Neural cell (in vitro differentiated cells): ENCODE measurements at regions not wholly inside any gene's neighbourhood (a gene's known extent, or its start where the extent isn't known, plus 50 kb on each side); places are given as distances from the start of the nearest gene placed in this dataset.

ENCODE experiments used
- H2AFZ ChIP-seq: fragments of 200-600, 300-800 bp; sonication (generic), shearing (Covaris generic); 2 replicates; pipeline ENCODE4 v1.6.0; 2014; ENCODE audit warnings: low read depth, mild to moderate bottlenecking, antibody characterized with exemption, low read length, moderate library complexity
- H3F3A ChIP-seq: fragments of 200-600 bp; shearing (Covaris generic); 2 replicates; pipeline ENCODE4 v1.6.1; 2016; ENCODE audit warnings: mild to moderate bottlenecking, moderate library complexity, mixed read lengths, antibody characterized with exemption, low read length; ENCODE audit not compliant: insufficient read depth, poor library complexity, severe bottlenecking
- H3K27ac ChIP-seq: fragments of 200-600, 300-800 bp; sonication (generic), shearing (Covaris generic); 2 replicates; pipeline ENCODE4 v1.5.1; 2014; ENCODE audit warnings: mild to moderate bottlenecking, low read length, moderate library complexity
- H3K27me3 ChIP-seq: fragments of 300-800, 200-600 bp; sonication (generic), shearing (Covaris generic); 2 replicates; pipeline ENCODE4 v1.6.0; 2014; ENCODE audit warnings: mild to moderate bottlenecking, low read depth, low read length, moderate library complexity; ENCODE audit not compliant: insufficient read depth
- H3K36me3 ChIP-seq: fragments of 300-800, 200-600 bp; sonication (generic), shearing (Covaris generic); 2 replicates; pipeline ENCODE4 v1.5.1; 2014; ENCODE audit warnings: mild to moderate bottlenecking, antibody characterized with exemption, low read length, moderate library complexity; ENCODE audit not compliant: insufficient read depth
- H3K4me2 ChIP-seq: fragments of 300-800, 200-600 bp; sonication (generic), shearing (Covaris generic); 2 replicates; pipeline ENCODE4 v1.6.0; 2014; ENCODE audit warnings: mild to moderate bottlenecking, low read length
- H3K4me3 ChIP-seq: fragments of 300-800, 200-600 bp; sonication (generic), shearing (Covaris generic); 2 replicates; pipeline ENCODE4 v1.5.1; 2014; ENCODE audit warnings: mild to moderate bottlenecking, low read length, moderate library complexity
- H3K79me2 ChIP-seq: fragments of 200-600 bp; shearing (Covaris generic); replicated peaks from 2 replicates; pipeline ENCODE4 v1.6.0; 2014; ENCODE audit warnings: mild to moderate bottlenecking, low read length, moderate library complexity; ENCODE audit not compliant: insufficient read depth
- H3K9ac ChIP-seq: fragments of 300-800, 200-600 bp; sonication (generic), shearing (Covaris generic); 2 replicates; pipeline ENCODE4 v1.6.1; 2016; ENCODE audit warnings: mild to moderate bottlenecking, low read length, mixed read lengths
- H3K9me2 ChIP-seq: fragments of 200-600 bp; shearing (Covaris generic); 2 replicates; pipeline ENCODE4 v1.6.1; 2016; ENCODE audit warnings: mild to moderate bottlenecking, low read length, mixed read lengths; ENCODE audit not compliant: insufficient read depth
- H3K9me3 ChIP-seq: fragments of 200-600, 300-800 bp; sonication (generic), shearing (Covaris generic); 2 replicates; pipeline ENCODE4 v1.6.1; 2016; ENCODE audit warnings: mild to moderate bottlenecking, mixed run types, low read length, moderate library complexity, mixed read lengths
- H4K20me1 ChIP-seq: fragments of 200-600 bp; shearing (Covaris generic); 2 replicates; pipeline ENCODE4 v1.6.1; 2016; ENCODE audit warnings: mild to moderate bottlenecking, mixed run types; ENCODE audit not compliant: insufficient read depth
- EP300 ChIP-seq: fragments of 450-650 bp; conservative IDR thresholded peaks from 2 replicates; pipeline ENCODE4 v1.6.1; 2014; ENCODE audit warnings: antibody characterized with exemption, mild to moderate bottlenecking, moderate library complexity; ENCODE audit not compliant: poor library complexity, severe bottlenecking
- EZH2 ChIP-seq: fragments of 200-600, 300-800 bp; shearing (Covaris generic), sonication (generic); IDR thresholded peaks from 2 replicates; pipeline ENCODE4 v1.6.1; 2014; ENCODE audit warnings: antibody characterized with exemption, low read length, borderline replicate concordance, mild to moderate bottlenecking; ENCODE audit not compliant: insufficient read depth, poor library complexity, severe bottlenecking
- MXI1 ChIP-seq: fragments of 450-650 bp; conservative IDR thresholded peaks from 2 replicates; pipeline ENCODE4 v1.6.1; 2014; ENCODE audit warnings: antibody characterized with exemption, mild to moderate bottlenecking; ENCODE audit not compliant: poor library complexity, severe bottlenecking
- POLR2AphosphoS5 ChIP-seq: IDR thresholded peaks from 2 replicates; pipeline ENCODE4 v1.6.1; 2012
- RAD21 ChIP-seq: fragments of 450-650 bp; conservative IDR thresholded peaks from 2 replicates; pipeline ENCODE4 v1.6.1; 2014; ENCODE audit warnings: antibody characterized with exemption, mild to moderate bottlenecking, moderate library complexity
- SMC3 ChIP-seq: fragments of 450-650 bp; conservative IDR thresholded peaks from 2 replicates; pipeline ENCODE4 v1.6.1; 2014; ENCODE audit warnings: antibody characterized with exemption, mild to moderate bottlenecking, moderate library complexity; ENCODE audit not compliant: poor library complexity
- TAF1 ChIP-seq: IDR thresholded peaks from 2 replicates; pipeline ENCODE4 v1.6.1; 2012; ENCODE audit warnings: low read depth
- TF ChIP-seq, protein P1 (sequence below): fragments of 450-650 bp; IDR thresholded peaks from 2 replicates; pipeline ENCODE4 v1.5.1; 2014; ENCODE audit warnings: antibody characterized with exemption, mild to moderate bottlenecking, moderate library complexity; ENCODE audit not compliant: poor library complexity, severe bottlenecking
- TF ChIP-seq, protein P2 (sequence below): IDR thresholded peaks from 2 replicates; pipeline ENCODE4 v1.6.1; 2012; ENCODE audit warnings: borderline replicate concordance

DNA sequence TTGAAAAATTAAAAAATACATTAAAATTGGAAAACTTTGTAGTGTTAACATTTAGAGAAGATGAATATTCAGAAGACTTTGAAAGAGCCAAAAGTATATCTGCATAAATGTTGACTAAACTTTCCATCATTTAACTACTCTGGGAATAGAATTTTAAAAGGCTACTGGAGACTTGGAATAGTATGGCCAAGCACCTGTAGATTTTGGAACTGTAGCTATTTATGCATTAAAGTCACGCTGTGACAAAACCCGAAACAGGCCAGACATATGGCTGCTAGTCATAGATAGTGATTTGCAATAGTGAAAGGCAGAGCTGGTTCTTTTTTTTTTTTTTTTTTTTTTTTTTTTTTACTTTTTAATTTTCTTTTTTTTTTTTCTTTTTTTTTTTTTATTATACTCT lies 396.0 kb downstream of the SOCS6 start:
- TF ChIP-seq POLR2AphosphoS5 (no peak), MXI1 (no peak), SMC3 (no peak), EZH2 (no peak), EP300 (no peak), TAF1 (no peak), RAD21 (no peak)
- TF ChIP-seq, protein P1, sequence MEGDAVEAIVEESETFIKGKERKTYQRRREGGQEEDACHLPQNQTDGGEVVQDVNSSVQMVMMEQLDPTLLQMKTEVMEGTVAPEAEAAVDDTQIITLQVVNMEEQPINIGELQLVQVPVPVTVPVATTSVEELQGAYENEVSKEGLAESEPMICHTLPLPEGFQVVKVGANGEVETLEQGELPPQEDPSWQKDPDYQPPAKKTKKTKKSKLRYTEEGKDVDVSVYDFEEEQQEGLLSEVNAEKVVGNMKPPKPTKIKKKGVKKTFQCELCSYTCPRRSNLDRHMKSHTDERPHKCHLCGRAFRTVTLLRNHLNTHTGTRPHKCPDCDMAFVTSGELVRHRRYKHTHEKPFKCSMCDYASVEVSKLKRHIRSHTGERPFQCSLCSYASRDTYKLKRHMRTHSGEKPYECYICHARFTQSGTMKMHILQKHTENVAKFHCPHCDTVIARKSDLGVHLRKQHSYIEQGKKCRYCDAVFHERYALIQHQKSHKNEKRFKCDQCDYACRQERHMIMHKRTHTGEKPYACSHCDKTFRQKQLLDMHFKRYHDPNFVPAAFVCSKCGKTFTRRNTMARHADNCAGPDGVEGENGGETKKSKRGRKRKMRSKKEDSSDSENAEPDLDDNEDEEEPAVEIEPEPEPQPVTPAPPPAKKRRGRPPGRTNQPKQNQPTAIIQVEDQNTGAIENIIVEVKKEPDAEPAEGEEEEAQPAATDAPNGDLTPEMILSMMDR, result no peak
- TF ChIP-seq, protein P2, sequence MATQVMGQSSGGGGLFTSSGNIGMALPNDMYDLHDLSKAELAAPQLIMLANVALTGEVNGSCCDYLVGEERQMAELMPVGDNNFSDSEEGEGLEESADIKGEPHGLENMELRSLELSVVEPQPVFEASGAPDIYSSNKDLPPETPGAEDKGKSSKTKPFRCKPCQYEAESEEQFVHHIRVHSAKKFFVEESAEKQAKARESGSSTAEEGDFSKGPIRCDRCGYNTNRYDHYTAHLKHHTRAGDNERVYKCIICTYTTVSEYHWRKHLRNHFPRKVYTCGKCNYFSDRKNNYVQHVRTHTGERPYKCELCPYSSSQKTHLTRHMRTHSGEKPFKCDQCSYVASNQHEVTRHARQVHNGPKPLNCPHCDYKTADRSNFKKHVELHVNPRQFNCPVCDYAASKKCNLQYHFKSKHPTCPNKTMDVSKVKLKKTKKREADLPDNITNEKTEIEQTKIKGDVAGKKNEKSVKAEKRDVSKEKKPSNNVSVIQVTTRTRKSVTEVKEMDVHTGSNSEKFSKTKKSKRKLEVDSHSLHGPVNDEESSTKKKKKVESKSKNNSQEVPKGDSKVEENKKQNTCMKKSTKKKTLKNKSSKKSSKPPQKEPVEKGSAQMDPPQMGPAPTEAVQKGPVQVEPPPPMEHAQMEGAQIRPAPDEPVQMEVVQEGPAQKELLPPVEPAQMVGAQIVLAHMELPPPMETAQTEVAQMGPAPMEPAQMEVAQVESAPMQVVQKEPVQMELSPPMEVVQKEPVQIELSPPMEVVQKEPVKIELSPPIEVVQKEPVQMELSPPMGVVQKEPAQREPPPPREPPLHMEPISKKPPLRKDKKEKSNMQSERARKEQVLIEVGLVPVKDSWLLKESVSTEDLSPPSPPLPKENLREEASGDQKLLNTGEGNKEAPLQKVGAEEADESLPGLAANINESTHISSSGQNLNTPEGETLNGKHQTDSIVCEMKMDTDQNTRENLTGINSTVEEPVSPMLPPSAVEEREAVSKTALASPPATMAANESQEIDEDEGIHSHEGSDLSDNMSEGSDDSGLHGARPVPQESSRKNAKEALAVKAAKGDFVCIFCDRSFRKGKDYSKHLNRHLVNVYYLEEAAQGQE, result no peak
- Histone ChIP-seq H3K79me2 (no peaks in the 10 kb centered on the region), H3K36me3 (no peaks in the 10 kb centered on the region), H3K4me3 (no peak overlapping the region), H3K9me2 (no peaks in the 10 kb centered on the region), H4K20me1 (no peaks in the 10 kb centered on the region), H3K9ac (no peak overlapping the region), H3F3A (no peaks in the 10 kb centered on the region), H3K27me3 (no peaks in the 10 kb centered on the region), H3K4me2 (no peak overlapping the region), H2AFZ (no peak overlapping the region), H3K9me3 (no peaks in the 10 kb centered on the region), H3K27ac (no peak overlapping the region)

DNA sequence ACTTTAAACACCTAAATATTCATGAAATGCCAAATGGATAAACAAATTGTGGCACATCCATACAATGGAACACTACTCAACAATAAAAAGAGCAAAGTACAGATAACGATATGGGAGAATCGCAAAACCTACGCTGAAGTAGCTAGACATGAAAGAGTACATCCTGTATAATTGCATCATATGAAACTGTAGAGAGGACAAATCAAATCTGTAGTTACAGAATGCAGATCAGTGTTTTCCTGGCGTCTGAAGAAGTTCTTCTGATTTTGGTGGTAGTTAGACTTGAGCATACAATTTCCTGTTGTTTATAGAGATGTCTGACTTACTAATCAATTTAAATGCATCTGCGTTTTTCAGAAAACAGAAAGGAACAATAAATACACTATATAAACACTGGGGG lies 394.4 kb downstream of the SOCS6 start:
- H3K27ac ChIP-seq, result no peak overlapping the region
- H3F3A ChIP-seq, result no peaks in the 10 kb centered on the region
- no peak for TF ChIP-seq EP300
- no peak for TF ChIP-seq TAF1
- TF ChIP-seq, protein P2, result no peak
- TF ChIP-seq POLR2AphosphoS5, result no peak
- TF ChIP-seq EZH2, result no peak
- no peak for TF ChIP-seq RAD21
- TF ChIP-seq, protein P1, result no peak
- TF ChIP-seq MXI1, result no peak
- no peak for TF ChIP-seq SMC3
- H3K4me3 ChIP-seq, result no peak overlapping the region
- no peaks in the 10 kb centered on the region for H3K9me2 ChIP-seq
- no peaks in the 10 kb centered on the region for H3K36me3 ChIP-seq
- H3K9ac ChIP-seq, result no peak overlapping the region
- no peaks in the 10 kb centered on the region for H4K20me1 ChIP-seq
- no peaks in the 10 kb centered on the region for H3K9me3 ChIP-seq
- no peaks in the 10 kb centered on the region for H3K79me2 ChIP-seq
- H3K4me2 ChIP-seq, result no peak overlapping the region
- no peak overlapping the region for H2AFZ ChIP-seq
- no peaks in the 10 kb centered on the region for H3K27me3 ChIP-seq
